ENCODE measurements at regions not wholly inside any gene's neighbourhood (a gene's known extent, or its start where the extent isn't known, plus 50 kb on each side); places are given as distances from the start of the nearest gene placed in this dataset.
"Not testable (repeated sequence)": the region's sequence is repeated elsewhere in the genome, so short reads cannot be mapped to it uniquely, and the experiment has no call there.

DNA sequence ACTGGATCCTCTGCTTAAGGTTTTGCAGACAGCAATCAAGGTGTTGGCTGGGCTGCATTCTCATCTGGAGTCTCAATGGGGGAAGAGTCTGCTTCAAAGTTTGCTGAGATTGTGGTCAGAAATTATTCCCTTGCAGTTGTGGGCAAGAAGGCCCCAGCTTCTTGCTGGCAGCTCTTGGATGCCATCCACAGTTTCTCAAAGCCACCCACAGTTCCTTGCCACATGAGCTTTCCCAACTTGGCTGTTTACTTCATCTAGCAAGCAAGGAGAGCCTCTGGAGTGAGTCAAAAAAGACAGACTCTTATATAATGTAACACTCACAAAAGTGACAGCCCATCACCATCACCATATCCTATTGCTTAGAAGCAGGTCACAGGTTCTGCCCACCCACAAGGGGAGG is 62.1 kb upstream of the ABHD2 start:
- H3K4me3 ChIP-seq (ENCODE audit: low read depth, low read length): no peak overlapping the region
- TF ChIP-seq, protein P1, sequence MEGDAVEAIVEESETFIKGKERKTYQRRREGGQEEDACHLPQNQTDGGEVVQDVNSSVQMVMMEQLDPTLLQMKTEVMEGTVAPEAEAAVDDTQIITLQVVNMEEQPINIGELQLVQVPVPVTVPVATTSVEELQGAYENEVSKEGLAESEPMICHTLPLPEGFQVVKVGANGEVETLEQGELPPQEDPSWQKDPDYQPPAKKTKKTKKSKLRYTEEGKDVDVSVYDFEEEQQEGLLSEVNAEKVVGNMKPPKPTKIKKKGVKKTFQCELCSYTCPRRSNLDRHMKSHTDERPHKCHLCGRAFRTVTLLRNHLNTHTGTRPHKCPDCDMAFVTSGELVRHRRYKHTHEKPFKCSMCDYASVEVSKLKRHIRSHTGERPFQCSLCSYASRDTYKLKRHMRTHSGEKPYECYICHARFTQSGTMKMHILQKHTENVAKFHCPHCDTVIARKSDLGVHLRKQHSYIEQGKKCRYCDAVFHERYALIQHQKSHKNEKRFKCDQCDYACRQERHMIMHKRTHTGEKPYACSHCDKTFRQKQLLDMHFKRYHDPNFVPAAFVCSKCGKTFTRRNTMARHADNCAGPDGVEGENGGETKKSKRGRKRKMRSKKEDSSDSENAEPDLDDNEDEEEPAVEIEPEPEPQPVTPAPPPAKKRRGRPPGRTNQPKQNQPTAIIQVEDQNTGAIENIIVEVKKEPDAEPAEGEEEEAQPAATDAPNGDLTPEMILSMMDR (IDR thresholded peaks at IDR 0.05; ENCODE audit: borderline replicate concordance, insufficient read depth, low read depth, low read length): no peak

DNA sequence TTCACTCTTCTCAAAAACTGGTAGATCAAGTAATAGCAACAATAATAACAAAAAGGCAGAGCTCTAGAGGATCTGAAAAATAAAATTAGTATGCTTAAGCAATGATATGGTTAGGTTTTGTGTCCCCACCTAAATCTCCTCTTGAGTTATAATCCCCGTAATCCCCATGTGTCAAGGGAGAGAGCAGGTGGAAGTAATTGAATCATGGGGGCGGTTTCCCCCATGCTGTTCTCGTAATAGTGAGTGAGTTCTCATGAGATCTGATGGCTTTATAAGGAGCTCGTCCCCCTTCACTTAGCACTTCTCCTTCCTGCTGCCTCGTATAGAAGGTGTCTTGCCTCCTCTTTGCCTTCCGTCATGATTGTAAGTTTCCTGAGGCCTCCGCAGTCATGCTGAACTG is 60.2 kb upstream of the ABHD2 start:
- H3K4me3 ChIP-seq (ENCODE audit: low read depth, low read length): no peak overlapping the region
- TF ChIP-seq, protein P1 (IDR thresholded peaks at IDR 0.05; ENCODE audit: borderline replicate concordance, insufficient read depth, low read depth, low read length): no peak

DNA sequence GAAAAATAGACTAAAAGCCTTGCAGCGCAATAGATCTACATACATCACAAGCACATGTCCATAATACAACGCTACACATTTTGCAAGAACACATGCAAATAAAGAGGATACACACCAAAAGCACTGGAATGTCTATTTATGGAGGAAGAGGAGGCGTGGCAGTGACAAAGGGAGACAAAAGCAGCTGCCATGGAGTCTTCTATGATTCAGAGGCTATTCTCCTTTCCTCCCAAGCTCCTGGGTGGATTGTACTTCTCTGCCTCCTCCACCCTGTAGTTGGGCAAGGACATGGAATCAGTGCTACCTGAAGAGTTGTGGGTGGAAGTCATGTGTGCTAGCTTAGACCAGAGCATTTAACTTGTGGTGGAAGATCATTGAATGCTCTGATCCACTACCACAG is 57.9 kb upstream of the ABHD2 start:
- H3K4me3 ChIP-seq (ENCODE audit: low read depth, low read length): no peak overlapping the region
- TF ChIP-seq, protein P1 (IDR thresholded peaks at IDR 0.05; ENCODE audit: borderline replicate concordance, insufficient read depth, low read depth, low read length): no peak

DNA sequence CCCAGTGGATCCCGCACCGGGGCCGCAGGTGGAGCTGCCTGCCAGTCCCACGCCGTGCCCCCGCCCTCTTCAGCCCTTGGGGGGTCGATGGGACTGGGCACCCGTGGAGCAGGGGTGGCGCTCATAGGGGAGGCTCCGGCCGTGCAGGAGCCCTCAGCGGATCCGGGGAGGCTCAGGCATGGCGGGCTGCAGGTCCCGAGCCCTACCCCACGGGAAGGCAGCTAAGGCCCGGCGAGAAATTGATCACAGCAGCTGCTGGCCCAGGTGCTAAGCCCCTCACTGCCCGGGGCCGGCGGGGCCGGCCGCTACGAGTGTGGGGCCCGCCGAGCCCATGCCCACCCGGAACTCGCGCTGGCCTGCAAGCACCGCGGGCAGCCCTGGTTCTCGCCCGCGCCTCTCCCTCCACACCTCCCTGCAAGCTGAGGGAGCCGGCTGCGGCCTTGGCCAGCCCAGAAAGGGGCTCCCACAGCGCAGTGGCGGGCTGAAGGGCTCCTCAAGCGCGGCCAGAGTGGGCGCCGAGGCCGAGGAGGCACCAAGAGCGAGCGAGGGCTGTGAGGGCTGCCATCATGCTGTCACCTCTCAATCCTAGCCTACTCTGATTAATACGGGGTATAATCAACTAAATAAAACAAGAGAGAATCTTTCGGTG is 56.5 kb upstream of the ABHD2 start:
- H3K4me3 ChIP-seq (ENCODE audit: low read depth, low read length): not testable (repeated sequence)

DNA sequence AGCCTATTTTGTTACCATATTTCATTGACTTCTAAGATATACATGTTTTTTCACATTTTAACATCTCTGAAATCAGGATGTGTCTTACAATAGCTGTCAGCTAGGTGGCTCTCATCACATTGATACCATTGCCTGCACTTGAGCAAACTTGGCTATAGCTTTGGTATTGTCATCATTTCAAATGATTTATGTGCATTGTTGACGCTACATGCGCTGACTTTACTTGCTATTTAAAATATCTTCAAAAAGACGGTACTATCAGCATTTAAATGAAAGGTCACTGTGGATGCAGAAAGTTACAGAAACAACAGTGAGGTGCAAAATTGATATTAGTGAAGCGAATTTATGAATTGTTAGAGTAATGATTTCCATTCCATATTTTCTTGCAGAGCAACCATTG is 54.0 kb upstream of the ABHD2 start:
- no peak overlapping the region for H3K4me3 ChIP-seq (ENCODE audit: low read depth, low read length)
- TF ChIP-seq, protein P1 (IDR thresholded peaks at IDR 0.05; ENCODE audit: borderline replicate concordance, insufficient read depth, low read depth, low read length): 0 out of 2 replicates have a peak, but pooled peaks have one; percentile 5

DNA sequence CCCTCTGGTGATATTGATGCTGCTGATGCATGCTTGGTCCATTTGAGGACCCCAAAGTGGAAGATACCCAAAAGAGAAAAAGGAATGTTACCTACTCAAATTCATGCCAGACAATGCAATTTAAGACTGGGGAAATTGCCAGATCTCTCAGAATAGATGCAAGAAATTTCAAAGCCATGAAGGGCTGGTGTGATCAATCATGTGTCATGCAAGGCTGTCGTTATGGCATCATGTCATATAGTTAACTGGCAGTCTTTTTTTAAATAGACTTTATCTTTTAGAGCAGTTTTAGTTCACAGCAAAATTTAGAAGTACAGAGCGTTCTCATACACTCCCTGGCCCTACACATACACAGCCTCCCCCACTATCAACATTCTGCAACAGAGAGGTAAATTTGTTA is 53.1 kb upstream of the ABHD2 start:
- no peak overlapping the region for H3K4me3 ChIP-seq (ENCODE audit: low read depth, low read length)
- TF ChIP-seq, protein P1 (IDR thresholded peaks at IDR 0.05; ENCODE audit: borderline replicate concordance, insufficient read depth, low read depth, low read length): no peak

DNA sequence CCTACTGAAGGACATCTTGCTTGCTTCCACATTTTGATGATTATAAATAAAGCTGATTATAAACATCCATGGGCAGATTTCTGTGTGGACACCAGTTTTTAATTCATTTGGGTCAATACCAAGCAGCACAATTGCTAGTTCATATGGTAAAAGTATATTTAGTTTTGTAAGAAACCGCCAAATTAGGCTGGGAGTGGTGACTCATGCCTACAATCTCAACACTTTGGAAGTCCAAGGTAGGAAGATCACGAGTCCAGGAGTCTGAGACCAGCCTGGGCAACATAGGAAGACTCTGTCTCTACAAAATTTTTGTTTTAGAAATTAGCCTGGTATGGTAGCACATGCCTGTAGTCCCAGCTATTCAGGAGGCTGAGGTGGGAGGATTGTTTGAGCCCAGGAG is 52.6 kb upstream of the ABHD2 start:
- TF ChIP-seq, protein P1 (IDR thresholded peaks at IDR 0.05; ENCODE audit: borderline replicate concordance, insufficient read depth, low read depth, low read length): no peak
- H3K4me3 ChIP-seq (ENCODE audit: low read depth, low read length): no peak overlapping the region

Measured in GM12875 (cell line).